Dendritic cell treated with granulocyte-macrophage colony-stimulating factor and Interleukin-4, amounts not matched to agents 40 ng/mL and 50 ng/mL, for 4 days (primary cell): ENCODE measurements at regions not wholly inside any gene's neighbourhood (a gene's known extent, or its start where the extent isn't known, plus 50 kb on each side); places are given as distances from the start of the nearest gene placed in this dataset.

Experiments
- H3K27ac Mint-ChIP-seq: one replicate; pipeline ENCODE4 v1.8.0; 2022; ENCODE audit warnings: mild to moderate bottlenecking, mixed read lengths
- H3K27me3 Mint-ChIP-seq: one replicate; pipeline ENCODE4 v1.8.0; 2022; ENCODE audit warnings: mild to moderate bottlenecking, mixed read lengths
- H3K36me3 Mint-ChIP-seq: one replicate; pipeline ENCODE4 v1.8.0; 2022; ENCODE audit warnings: low read depth, mixed read lengths
- H3K4me1 Mint-ChIP-seq: one replicate; pipeline ENCODE4 v1.8.0; 2022; ENCODE audit warnings: low read depth, mixed read lengths
- H3K4me3 Mint-ChIP-seq: one replicate; pipeline ENCODE4 v1.8.0; 2022; ENCODE audit warnings: mild to moderate bottlenecking, moderate library complexity, mixed read lengths
- H3K9me3 Mint-ChIP-seq: one replicate; pipeline ENCODE4 v1.8.0; 2022; ENCODE audit warnings: mixed read lengths
- intact Hi-C: fragments of 100-400 bp; cut with micrococcal nuclease; formaldehyde crosslinking; loops from one replicate; pipeline ENCODE4 v1.15.0; 2022

GRCh38 chr13:33968520-33969507, 150.9 kb downstream of the RFC3 start:
- H3K36me3 Mint-ChIP-seq, result no peaks in the 10 kb centered on the region
- no peak overlapping the region for H3K27ac Mint-ChIP-seq
- intact Hi-C loops, result no loop called here
- no peak overlapping the region for H3K4me3 Mint-ChIP-seq
- H3K4me1 Mint-ChIP-seq, result no peaks in the 10 kb centered on the region
- H3K9me3 Mint-ChIP-seq, result peaks cover 8% of the 10 kb centered on the region
- no peaks in the 10 kb centered on the region for H3K27me3 Mint-ChIP-seq

- Mint-ChIP-seq H3K27me3 (no peaks in the 10 kb centered on the region), H3K36me3 (no peaks in the 10 kb centered on the region), H3K9me3 (peaks cover 8% of the 10 kb centered on the region), H3K4me3 (no peak overlapping the region), H3K27ac (no peak overlapping the region), H3K4me1 (no peaks in the 10 kb centered on the region)
- intact Hi-C loops, result no loop called here
These were observed 153.0 kb downstream of the RFC3 start for GRCh38 chr13:33970746-33971561.

- no peaks in the 10 kb centered on the region for H3K4me1 Mint-ChIP-seq
- H3K4me3 Mint-ChIP-seq, result no peak overlapping the region
- intact Hi-C loops, result no loop called here
- peaks cover 8% of the 10 kb centered on the region for H3K9me3 Mint-ChIP-seq
- H3K27ac Mint-ChIP-seq, result no peak overlapping the region
- no peaks in the 10 kb centered on the region for H3K36me3 Mint-ChIP-seq
- H3K27me3 Mint-ChIP-seq, result no peaks in the 10 kb centered on the region
These were observed 153.5 kb downstream of the RFC3 start for GRCh38 chr13:33971562-33971819.

- peaks cover 8% of the 10 kb centered on the region for H3K9me3 Mint-ChIP-seq
These were observed 155.2 kb downstream of the RFC3 start for GRCh38 chr13:33973194-33973593.

GRCh38 chr13:33976965-33977364, 159.0 kb downstream of the RFC3 start:
- Mint-ChIP-seq H3K27me3 (no peaks in the 10 kb centered on the region), H3K27ac (no peak overlapping the region), H3K4me3 (no peak overlapping the region), H3K36me3 (no peaks in the 10 kb centered on the region), H3K9me3 (no peaks in the 10 kb centered on the region), H3K4me1 (no peaks in the 10 kb centered on the region)
- intact Hi-C loops, result no loop called here

More at GRCh38 chr13:33973194-33973593, 155.2 kb downstream of the RFC3 start:
- Mint-ChIP-seq H3K27me3 (no peaks in the 10 kb centered on the region), H3K27ac (no peak overlapping the region), H3K4me1 (no peaks in the 10 kb centered on the region), H3K4me3 (no peak overlapping the region), H3K36me3 (no peaks in the 10 kb centered on the region)
- intact Hi-C loops, result no loop called here

GRCh38 chr13:33978653-33979052, 160.7 kb downstream of the RFC3 start:
- Mint-ChIP-seq H3K27me3 (no peaks in the 10 kb centered on the region), H3K27ac (no peak overlapping the region), H3K4me3 (no peak overlapping the region), H3K36me3 (no peaks in the 10 kb centered on the region), H3K4me1 (no peaks in the 10 kb centered on the region), H3K9me3 (no peaks in the 10 kb centered on the region)
- intact Hi-C loops, result no loop called here

GRCh38 chr13:33992881-33993336, 175.0 kb downstream of the RFC3 start:
- H3K36me3 Mint-ChIP-seq, result no peaks in the 10 kb centered on the region
- no peak overlapping the region for H3K27ac Mint-ChIP-seq
- peaks cover 8% of the 10 kb centered on the region for H3K9me3 Mint-ChIP-seq
- H3K4me3 Mint-ChIP-seq, result no peak overlapping the region
- H3K27me3 Mint-ChIP-seq, result no peaks in the 10 kb centered on the region
- H3K4me1 Mint-ChIP-seq, result no peaks in the 10 kb centered on the region
- intact Hi-C loops, result no loop called here

- H3K36me3 Mint-ChIP-seq, result no peaks in the 10 kb centered on the region
- H3K27me3 Mint-ChIP-seq, result no peaks in the 10 kb centered on the region
- intact Hi-C loops, result no loop called here
- H3K4me1 Mint-ChIP-seq, result no peaks in the 10 kb centered on the region
- H3K9me3 Mint-ChIP-seq, result peaks cover 8% of the 10 kb centered on the region
- no peak overlapping the region for H3K4me3 Mint-ChIP-seq
- no peak overlapping the region for H3K27ac Mint-ChIP-seq
These were observed 176.2 kb downstream of the RFC3 start for GRCh38 chr13:33994198-33994597.

GRCh38 chr13:33994826-33995502, 177.0 kb downstream of the RFC3 start:
- H3K4me1 Mint-ChIP-seq, result no peaks in the 10 kb centered on the region

GRCh38 chr13:33996636-33997035, 178.7 kb downstream of the RFC3 start:
- no peaks in the 10 kb centered on the region for H3K4me1 Mint-ChIP-seq
- no peaks in the 10 kb centered on the region for H3K27me3 Mint-ChIP-seq
- intact Hi-C loops, result no loop called here
- no peak overlapping the region for H3K4me3 Mint-ChIP-seq
- H3K9me3 Mint-ChIP-seq, result peaks cover 8% of the 10 kb centered on the region
- no peak overlapping the region for H3K27ac Mint-ChIP-seq
- no peaks in the 10 kb centered on the region for H3K36me3 Mint-ChIP-seq

More at GRCh38 chr13:33994826-33995502, 177.0 kb downstream of the RFC3 start:
- Mint-ChIP-seq H3K4me3 (no peak overlapping the region), H3K27ac (no peak overlapping the region), H3K36me3 (no peaks in the 10 kb centered on the region), H3K27me3 (no peaks in the 10 kb centered on the region), H3K9me3 (peaks cover 8% of the 10 kb centered on the region)
- intact Hi-C loops, result no loop called here

GRCh38 chr13:33997574-33997973, 179.6 kb downstream of the RFC3 start:
- H3K36me3 Mint-ChIP-seq, result no peaks in the 10 kb centered on the region
- H3K27ac Mint-ChIP-seq, result no peak overlapping the region
- H3K4me1 Mint-ChIP-seq, result no peaks in the 10 kb centered on the region

GRCh38 chr13:33999811-34000605, 182.1 kb downstream of the RFC3 start:
- Mint-ChIP-seq H3K27ac (no peak overlapping the region), H3K4me3 (no peak overlapping the region), H3K36me3 (no peaks in the 10 kb centered on the region), H3K4me1 (no peaks in the 10 kb centered on the region), H3K9me3 (peaks cover 8% of the 10 kb centered on the region), H3K27me3 (no peaks in the 10 kb centered on the region)
- intact Hi-C loops, result no loop called here

More at GRCh38 chr13:33997574-33997973, 179.6 kb downstream of the RFC3 start:
- no peaks in the 10 kb centered on the region for H3K27me3 Mint-ChIP-seq
- peaks cover 8% of the 10 kb centered on the region for H3K9me3 Mint-ChIP-seq
- no peak overlapping the region for H3K4me3 Mint-ChIP-seq
- intact Hi-C loops, result no loop called here

- intact Hi-C loops, result no loop called here
- Mint-ChIP-seq H3K36me3 (no peaks in the 10 kb centered on the region), H3K27ac (no peak overlapping the region), H3K4me1 (no peaks in the 10 kb centered on the region), H3K4me3 (no peak overlapping the region), H3K9me3 (peaks cover 8% of the 10 kb centered on the region), H3K27me3 (no peaks in the 10 kb centered on the region)
These were observed 183.0 kb downstream of the RFC3 start for GRCh38 chr13:34000955-34001354.
